Adrenal gland (tissue), 5 donors: ENCODE measurements at regions not wholly inside any gene's neighbourhood (a gene's known extent, or its start where the extent isn't known, plus 50 kb on each side); places are given as distances from the start of the nearest gene placed in this dataset.

Experiments
- CTCF ChIP-seq, 6 experiments: fragments of 450-650 bp in 4 of 6; fragments of 200-600 bp in 2 of 6; sonication (generic) in 1 of 6; IDR thresholded peaks; 1 replicate in 5 of 6; 2 replicates in 1 of 6; pipeline versions ENCODE4 v1.5.1 to v1.8.0; 2016 to 2021; ENCODE audit warnings: antibody characterized with exemption in 6 of 6, mild to moderate bottlenecking in 2 of 6, moderate library complexity in 1 of 6
- POLR2A ChIP-seq, 2 donors: fragments of 450-650 bp; IDR thresholded peaks; one replicate each; pipeline ENCODE4 v1.6.1; 2017; ENCODE audit warnings: antibody characterized with exemption in 2 of 2, mild to moderate bottlenecking in 2 of 2, moderate library complexity in 1 of 2
- donor health status: DM: no; HTN: no; CAD: no.

DNA sequence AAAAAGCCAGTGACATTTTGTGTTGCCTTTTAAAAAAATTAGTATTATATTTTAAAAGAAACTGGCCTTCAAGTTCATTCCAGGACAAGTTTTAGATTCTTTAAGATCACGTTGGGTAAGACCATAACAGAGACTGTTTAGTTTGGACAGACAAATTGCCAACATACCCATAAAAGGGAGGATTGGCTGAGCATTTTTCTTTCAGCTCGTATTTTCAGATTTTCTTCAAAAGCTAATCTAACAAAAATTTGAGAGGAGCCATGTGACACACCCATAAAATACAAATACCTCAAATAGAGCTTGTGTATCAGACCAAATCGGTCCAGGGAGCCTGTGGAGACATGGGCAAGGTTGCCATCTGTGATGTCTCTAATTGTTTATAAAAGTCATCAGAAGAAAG lies 74.6 kb upstream of the C1QTNF7 start:
- TF ChIP-seq CTCF (IDR thresholded peaks at IDR 0.05) (no peak), POLR2A (IDR thresholded peaks at IDR 0.05) (no peak)
